CD14-positive monocyte (primary cell): ENCODE measurements at regions not wholly inside any gene's neighbourhood (a gene's known extent, or its start where the extent isn't known, plus 50 kb on each side); places are given as distances from the start of the nearest gene placed in this dataset.

Experiments
- DNase-seq, 3 donors: peaks; one replicate each; pipeline ENCODE4 v3.0.0-alpha.2; 2011 to 2022
- H2AFZ ChIP-seq: 2 replicates; pipeline ENCODE4 v1.6.0; 2012; ENCODE audit warnings: mild to moderate bottlenecking, low read depth, low read length, inconsistent platforms; ENCODE audit not compliant: insufficient read depth, poor library complexity, severe bottlenecking
- H3K27ac ChIP-seq, 2 donors: 1 replicate in 1 of 2; 2 replicates in 1 of 2; pipeline ENCODE4 v1.5.1; 2012 to 2013; ENCODE audit warnings: low read length in 2 of 2, control low read depth in 1 of 2, inconsistent platforms in 1 of 2, low read depth in 1 of 2, mild to moderate bottlenecking in 1 of 2
- H3K27me3 ChIP-seq, 2 donors: one replicate each; pipeline versions ENCODE4 v1.6.0 to v1.6.1; 2011 to 2013; ENCODE audit warnings: low read length in 2 of 2; ENCODE audit not compliant: control insufficient read depth in 2 of 2, insufficient read depth in 2 of 2
- H3K36me3 ChIP-seq, 2 donors: replicated peaks in 1 of 2; 1 replicate in 1 of 2; 2 replicates in 1 of 2; pipeline versions ENCODE4 v1.5.1 to v1.6.1; 2012 to 2013; ENCODE audit warnings: low read length in 2 of 2, control low read depth in 1 of 2, inconsistent platforms in 1 of 2, mild to moderate bottlenecking in 1 of 2; ENCODE audit not compliant: insufficient read depth in 2 of 2, control insufficient read depth in 1 of 2
- H3K4me1 ChIP-seq, 2 donors: 1 replicate in 1 of 2; 2 replicates in 1 of 2; pipeline versions ENCODE4 v1.5.1 to v1.6.1; 2012 to 2013; ENCODE audit warnings: low read length in 2 of 2, control low read depth in 1 of 2, inconsistent platforms in 1 of 2, mild to moderate bottlenecking in 1 of 2, moderate library complexity in 1 of 2; ENCODE audit not compliant: insufficient read depth in 2 of 2, control insufficient read depth in 1 of 2
- H3K4me2 ChIP-seq: replicated peaks from 2 replicates; pipeline ENCODE3; 2012; ENCODE audit warnings: low read length, moderate library complexity, mild to moderate bottlenecking; ENCODE audit not compliant: poor library complexity, severe bottlenecking; ENCODE audit errors: extremely low read depth
- H3K4me3 ChIP-seq, 3 experiments: fragments of 200-600 bp in 1 of 3; sonication (generic) in 1 of 3; replicated peaks in 1 of 3; 1 replicate in 2 of 3; 2 replicates in 1 of 3; pipeline ENCODE4 v1.5.1; 2011 to 2013; ENCODE audit warnings: low read length in 3 of 3, mild to moderate bottlenecking in 3 of 3, control low read depth in 2 of 3, low read depth in 2 of 3, inconsistent platforms in 1 of 3, moderate library complexity in 1 of 3
- H3K79me2 ChIP-seq: 2 replicates; pipeline ENCODE4 v1.6.0; 2012; ENCODE audit warnings: mild to moderate bottlenecking, control low read depth, inconsistent platforms, low read length, moderate library complexity; ENCODE audit not compliant: insufficient read depth
- H3K9ac ChIP-seq: 2 replicates; pipeline ENCODE4 v1.6.0; 2017; ENCODE audit warnings: low read length, mild to moderate bottlenecking; ENCODE audit not compliant: insufficient read depth, poor library complexity, severe bottlenecking
- H3K9me3 ChIP-seq, 2 donors: replicated peaks in 1 of 2; 1 replicate in 1 of 2; 2 replicates in 1 of 2; pipeline versions ENCODE4 v1.5.1 to v1.6.1; 2012 to 2013; ENCODE audit warnings: low read length in 2 of 2, control low read depth in 1 of 2; ENCODE audit not compliant: control insufficient read depth in 1 of 2, insufficient read depth in 1 of 2
- H4K20me1 ChIP-seq: 2 replicates; pipeline ENCODE4 v1.6.0; 2012; ENCODE audit warnings: mild to moderate bottlenecking, low read length, control low read depth, moderate library complexity; ENCODE audit not compliant: insufficient read depth
- H3K27ac Mint-ChIP-seq, 7 donors: one replicate each; pipeline ENCODE4 v1.8.0; 2020; ENCODE audit warnings: mild to moderate bottlenecking in 7 of 7, mixed read lengths in 7 of 7, moderate library complexity in 6 of 7, inconsistent platforms in 2 of 7
- H3K27me3 Mint-ChIP-seq, 3 donors: one replicate each; pipeline ENCODE4 v1.8.0; 2021 to 2022; ENCODE audit warnings: low read depth in 3 of 3, mild to moderate bottlenecking in 3 of 3, mixed read lengths in 3 of 3, moderate library complexity in 3 of 3, inconsistent platforms in 1 of 3
- H3K36me3 Mint-ChIP-seq, 2 donors: one replicate each; pipeline ENCODE4 v1.8.0; 2020; ENCODE audit warnings: mixed read lengths in 2 of 2, inconsistent platforms in 1 of 2, mild to moderate bottlenecking in 1 of 2
- H3K4me1 Mint-ChIP-seq: one replicate; pipeline ENCODE4 v1.8.0; 2020; ENCODE audit warnings: mild to moderate bottlenecking, mixed read lengths
- H3K4me3 Mint-ChIP-seq, 2 donors: one replicate each; pipeline ENCODE4 v1.8.0; 2020; ENCODE audit warnings: mild to moderate bottlenecking in 2 of 2, mixed read lengths in 2 of 2, moderate library complexity in 1 of 2
- H3K9me3 Mint-ChIP-seq, 7 donors: one replicate each; pipeline ENCODE4 v1.8.0; 2020 to 2022; ENCODE audit warnings: mixed read lengths in 7 of 7, mild to moderate bottlenecking in 6 of 7, moderate library complexity in 6 of 7, inconsistent platforms in 2 of 7
- WGBS: methylation state at CpG from one replicate; pipeline ENCODE4 v1.1.5; 2013; ENCODE audit warnings: missing lambda C conversion rate; ENCODE audit not compliant: insufficient coverage; 5-methylcytosine and 5-hydroxymethylcytosine counted together
- intact Hi-C, 2 donors: fragments of 100-400 bp; cut with micrococcal nuclease; formaldehyde crosslinking; loops; one replicate each; pipeline versions ENCODE4 v1.15.0 to v1.15.1; 2023
- TF ChIP-seq, protein P1 (sequence below): fragments of 200-600 bp; IDR thresholded peaks from one replicate; pipeline ENCODE4 v1.8.0; 2022; ENCODE audit warnings: antibody characterized with exemption, mild to moderate bottlenecking

DNA sequence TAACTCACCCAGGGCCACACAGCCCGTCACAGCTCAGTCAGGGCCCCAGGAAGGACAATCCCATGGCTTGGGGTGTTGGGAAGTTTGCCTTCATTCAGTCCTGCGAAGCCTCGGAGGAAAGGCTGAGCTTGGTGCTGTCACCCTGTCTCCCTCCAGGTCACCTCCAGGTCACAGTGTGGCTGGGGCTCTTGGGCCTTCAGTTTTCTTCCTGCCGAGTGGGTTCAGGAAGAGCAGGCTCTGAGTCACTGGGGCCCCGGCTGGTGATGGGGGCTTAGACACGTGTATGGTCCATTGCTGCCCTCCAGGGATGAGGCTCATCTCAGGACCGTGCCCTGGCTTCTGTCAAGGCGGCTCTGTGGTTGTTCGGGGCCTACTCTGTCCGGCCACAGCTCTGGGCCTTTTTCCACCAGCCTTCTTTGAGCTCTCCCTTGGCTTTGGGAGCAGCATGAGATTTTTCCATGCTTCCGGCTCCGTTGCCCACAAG lies 118.6 kb downstream of the INHBB start:
- Histone ChIP-seq H3K4me1 (no peaks in the 10 kb centered on the region), H3K4me3 (no peak overlapping the region), H2AFZ (no peak overlapping the region), H3K9me3 (no peaks in the 10 kb centered on the region), H3K79me2 (no peaks in the 10 kb centered on the region), H4K20me1 (no peaks in the 10 kb centered on the region), H3K27ac (no peak overlapping the region), H3K27me3 (no peaks in the 10 kb centered on the region), H3K36me3 (no peaks in the 10 kb centered on the region), H3K9ac (no peak overlapping the region), H3K4me2 (no peak overlapping the region)
- no peak for DNase-seq
- TF ChIP-seq, protein P1, sequence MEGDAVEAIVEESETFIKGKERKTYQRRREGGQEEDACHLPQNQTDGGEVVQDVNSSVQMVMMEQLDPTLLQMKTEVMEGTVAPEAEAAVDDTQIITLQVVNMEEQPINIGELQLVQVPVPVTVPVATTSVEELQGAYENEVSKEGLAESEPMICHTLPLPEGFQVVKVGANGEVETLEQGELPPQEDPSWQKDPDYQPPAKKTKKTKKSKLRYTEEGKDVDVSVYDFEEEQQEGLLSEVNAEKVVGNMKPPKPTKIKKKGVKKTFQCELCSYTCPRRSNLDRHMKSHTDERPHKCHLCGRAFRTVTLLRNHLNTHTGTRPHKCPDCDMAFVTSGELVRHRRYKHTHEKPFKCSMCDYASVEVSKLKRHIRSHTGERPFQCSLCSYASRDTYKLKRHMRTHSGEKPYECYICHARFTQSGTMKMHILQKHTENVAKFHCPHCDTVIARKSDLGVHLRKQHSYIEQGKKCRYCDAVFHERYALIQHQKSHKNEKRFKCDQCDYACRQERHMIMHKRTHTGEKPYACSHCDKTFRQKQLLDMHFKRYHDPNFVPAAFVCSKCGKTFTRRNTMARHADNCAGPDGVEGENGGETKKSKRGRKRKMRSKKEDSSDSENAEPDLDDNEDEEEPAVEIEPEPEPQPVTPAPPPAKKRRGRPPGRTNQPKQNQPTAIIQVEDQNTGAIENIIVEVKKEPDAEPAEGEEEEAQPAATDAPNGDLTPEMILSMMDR, result no peak
- H3K4me3 Mint-ChIP-seq, result no peak overlapping the region
- peaks cover 0 to 17% (median 1%) of the 10 kb centered on the region in 3 donors for H3K27me3 Mint-ChIP-seq
- WGBS, result 76% methylated on average over 12 of the region's 12 CpGs
- no peaks in the 10 kb centered on the region for H3K36me3 Mint-ChIP-seq
- intact Hi-C loops, result no loop called here
- H3K9me3 Mint-ChIP-seq, result peaks cover 0 to 2% (median 0%) of the 10 kb centered on the region in 7 donors
- H3K27ac Mint-ChIP-seq, result no peak overlapping the region
- no peaks in the 10 kb centered on the region for H3K4me1 Mint-ChIP-seq

- no peak overlapping the region for H3K27ac ChIP-seq
- Mint-ChIP-seq H3K27me3 (peaks cover 0 to 17% (median 1%) of the 10 kb centered on the region in 3 donors), H3K9me3 (peaks cover 0 to 2% (median 0%) of the 10 kb centered on the region in 7 donors), H3K27ac (peak overlapping the region in 2 of 7 donors; percentile 30 to 49), H3K4me1 (peaks cover under 1% of the 10 kb centered on the region), H3K4me3 (no peak overlapping the region), H3K36me3 (no peaks in the 10 kb centered on the region)
- no peaks in the 10 kb centered on the region for H3K79me2 ChIP-seq
- no peaks in the 10 kb centered on the region for H3K9me3 ChIP-seq
- no peak overlapping the region for H3K4me2 ChIP-seq
- no peak overlapping the region for H2AFZ ChIP-seq
- WGBS, result 92% methylated on average over 9 of the region's 11 CpGs
- H3K4me1 ChIP-seq, result no peaks in the 10 kb centered on the region
- intact Hi-C loops, result no loop called here
- no peaks in the 10 kb centered on the region for H3K27me3 ChIP-seq
- H3K36me3 ChIP-seq, result no peaks in the 10 kb centered on the region
- H3K9ac ChIP-seq, result no peak overlapping the region
- DNase-seq, result no peak
- TF ChIP-seq, protein P1, result no peak
- no peaks in the 10 kb centered on the region for H4K20me1 ChIP-seq
- no peak overlapping the region for H3K4me3 ChIP-seq
Observed at GRCh38 chr2:120465012-120465700, 119.2 kb downstream of the INHBB start.
